ENCODE measurements at regions not wholly inside any gene's neighbourhood (a gene's known extent, or its start where the extent isn't known, plus 50 kb on each side); places are given as distances from the start of the nearest gene placed in this dataset.

DNA sequence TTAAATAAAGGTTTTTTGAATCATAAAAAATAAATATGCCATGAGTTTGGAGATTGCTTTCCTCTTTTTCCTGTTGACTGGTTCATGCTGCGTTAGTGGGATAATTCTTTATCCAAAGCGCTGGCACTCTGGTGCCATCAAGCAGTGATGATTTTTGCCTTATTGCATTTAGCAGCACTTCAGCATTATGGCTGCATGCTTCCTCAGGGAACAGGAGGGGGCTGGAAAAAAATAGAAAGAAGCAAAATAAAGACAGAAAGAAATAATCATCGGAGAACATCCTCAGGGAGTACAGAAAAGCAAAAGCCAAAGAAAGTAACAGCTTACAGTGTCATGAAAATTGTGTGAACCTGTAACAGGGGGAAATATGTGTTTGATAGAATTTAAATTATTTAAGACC is 1408.2 kb upstream of the PIK3C3 start:
- DNase-seq (ENCODE audit: low read depth in 2 of 2) = no peak
- TF ChIP-seq, protein P1, sequence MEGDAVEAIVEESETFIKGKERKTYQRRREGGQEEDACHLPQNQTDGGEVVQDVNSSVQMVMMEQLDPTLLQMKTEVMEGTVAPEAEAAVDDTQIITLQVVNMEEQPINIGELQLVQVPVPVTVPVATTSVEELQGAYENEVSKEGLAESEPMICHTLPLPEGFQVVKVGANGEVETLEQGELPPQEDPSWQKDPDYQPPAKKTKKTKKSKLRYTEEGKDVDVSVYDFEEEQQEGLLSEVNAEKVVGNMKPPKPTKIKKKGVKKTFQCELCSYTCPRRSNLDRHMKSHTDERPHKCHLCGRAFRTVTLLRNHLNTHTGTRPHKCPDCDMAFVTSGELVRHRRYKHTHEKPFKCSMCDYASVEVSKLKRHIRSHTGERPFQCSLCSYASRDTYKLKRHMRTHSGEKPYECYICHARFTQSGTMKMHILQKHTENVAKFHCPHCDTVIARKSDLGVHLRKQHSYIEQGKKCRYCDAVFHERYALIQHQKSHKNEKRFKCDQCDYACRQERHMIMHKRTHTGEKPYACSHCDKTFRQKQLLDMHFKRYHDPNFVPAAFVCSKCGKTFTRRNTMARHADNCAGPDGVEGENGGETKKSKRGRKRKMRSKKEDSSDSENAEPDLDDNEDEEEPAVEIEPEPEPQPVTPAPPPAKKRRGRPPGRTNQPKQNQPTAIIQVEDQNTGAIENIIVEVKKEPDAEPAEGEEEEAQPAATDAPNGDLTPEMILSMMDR (IDR thresholded peaks at IDR 0.05; ENCODE audit: low read depth, low read length) = no peak
- H3K4me3 ChIP-seq (replicated peaks in 1 of 2; ENCODE audit: low read depth in 2 of 2, low read length in 2 of 2) = no peak overlapping the region

DNA sequence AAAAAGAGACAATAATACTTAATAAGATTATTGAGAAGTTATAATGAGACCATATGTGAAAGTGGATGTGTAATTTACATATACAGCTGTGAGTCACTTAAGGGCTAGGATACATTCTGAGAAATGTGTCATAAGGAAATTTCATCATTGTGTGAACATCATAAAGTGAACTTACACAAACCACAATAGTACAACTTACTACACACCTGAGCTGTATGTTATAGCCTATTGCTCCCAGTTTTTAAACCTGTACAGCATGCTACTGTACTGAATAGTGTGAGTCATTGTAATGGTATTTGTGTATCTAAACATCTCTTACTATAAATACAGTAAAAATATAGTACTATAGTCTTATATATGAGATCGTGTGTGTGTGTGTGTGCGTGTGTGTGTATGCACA is 1420.3 kb upstream of the PIK3C3 start:
- TF ChIP-seq, protein P1 (IDR thresholded peaks at IDR 0.05; ENCODE audit: low read depth, low read length) = no peak
- peak; percentile 1 to 42 for DNase-seq (ENCODE audit: low read depth in 2 of 2)
- no peak overlapping the region for H3K4me3 ChIP-seq (replicated peaks in 1 of 2; ENCODE audit: low read depth in 2 of 2, low read length in 2 of 2)

DNA sequence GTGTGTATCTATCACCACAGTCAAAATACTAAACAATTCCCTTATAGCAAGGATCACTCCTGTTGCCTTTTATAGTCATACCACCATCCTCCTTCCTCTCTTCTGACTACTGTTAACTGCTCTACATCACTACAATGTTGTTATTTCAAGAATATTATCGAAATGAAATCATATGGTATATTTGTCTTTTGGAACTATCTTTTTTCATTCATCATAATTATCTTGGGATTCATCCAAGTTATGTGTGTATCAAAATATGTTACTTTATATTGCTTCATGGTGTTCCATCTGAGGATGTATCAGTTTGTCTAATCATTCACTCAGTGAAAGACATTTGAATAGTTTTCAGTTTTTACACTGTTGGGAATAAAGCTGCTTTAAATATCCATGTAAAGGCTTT is 1423.0 kb upstream of the PIK3C3 start:
- TF ChIP-seq, protein P1 (IDR thresholded peaks at IDR 0.05; ENCODE audit: low read depth, low read length) = no peak
- peak in 1 of 2 donors; percentile 39 for DNase-seq (ENCODE audit: low read depth in 2 of 2)
- no peak overlapping the region for H3K4me3 ChIP-seq (replicated peaks in 1 of 2; ENCODE audit: low read depth in 2 of 2, low read length in 2 of 2)

DNA sequence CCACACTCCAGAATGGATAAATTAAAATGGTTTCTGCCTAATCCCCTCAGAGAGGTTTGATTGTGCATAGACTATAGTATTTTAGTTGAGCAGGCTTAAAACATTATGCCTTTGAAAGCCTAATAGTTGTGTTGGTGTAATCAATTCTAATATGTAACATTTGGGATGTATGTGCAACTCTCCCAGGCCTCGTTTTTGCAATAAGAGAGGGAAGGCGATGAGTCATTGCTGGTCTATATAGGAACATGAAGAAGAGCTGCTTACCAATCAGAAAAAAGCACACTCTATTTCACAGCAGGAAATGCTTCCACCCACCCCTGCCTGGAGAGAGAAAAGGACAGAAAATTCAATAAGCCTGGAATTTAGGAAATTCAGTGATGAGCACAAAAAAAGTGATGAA is 1424.0 kb upstream of the PIK3C3 start:
- peak; percentile 5 to 42 for DNase-seq (ENCODE audit: low read depth in 2 of 2)

DNA sequence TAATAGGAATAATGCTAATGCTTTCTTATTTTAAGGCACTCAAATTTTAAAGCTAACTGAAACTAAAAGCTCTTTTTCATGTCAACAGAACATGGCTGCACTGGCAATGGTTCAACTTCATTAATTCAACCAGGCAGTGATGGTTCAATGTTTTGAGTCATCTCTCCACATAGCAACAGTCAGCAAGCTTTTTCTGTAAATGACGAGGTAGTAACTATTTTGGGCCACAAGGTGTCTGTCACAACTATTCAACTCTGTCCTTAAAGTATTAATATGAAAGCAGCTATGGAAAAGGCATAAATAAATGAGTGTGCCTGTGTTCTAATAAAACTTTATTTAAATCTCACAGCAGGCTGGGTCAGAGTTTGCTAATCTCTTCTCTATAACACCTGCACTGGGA is 1425.6 kb upstream of the PIK3C3 start:
- TF ChIP-seq, protein P1 (IDR thresholded peaks at IDR 0.05; ENCODE audit: low read depth, low read length) = peak; percentile 20
- DNase-seq (ENCODE audit: low read depth in 2 of 2) = peak; percentile 24 to 46
- no peak overlapping the region for H3K4me3 ChIP-seq (replicated peaks in 1 of 2; ENCODE audit: low read depth in 2 of 2, low read length in 2 of 2)

More for the DNA sequence above, 1424.0 kb upstream of the PIK3C3 start:
- no peak overlapping the region for H3K4me3 ChIP-seq (replicated peaks in 1 of 2; ENCODE audit: low read depth in 2 of 2, low read length in 2 of 2)
- TF ChIP-seq, protein P1 (IDR thresholded peaks at IDR 0.05; ENCODE audit: low read depth, low read length) = no peak

DNA sequence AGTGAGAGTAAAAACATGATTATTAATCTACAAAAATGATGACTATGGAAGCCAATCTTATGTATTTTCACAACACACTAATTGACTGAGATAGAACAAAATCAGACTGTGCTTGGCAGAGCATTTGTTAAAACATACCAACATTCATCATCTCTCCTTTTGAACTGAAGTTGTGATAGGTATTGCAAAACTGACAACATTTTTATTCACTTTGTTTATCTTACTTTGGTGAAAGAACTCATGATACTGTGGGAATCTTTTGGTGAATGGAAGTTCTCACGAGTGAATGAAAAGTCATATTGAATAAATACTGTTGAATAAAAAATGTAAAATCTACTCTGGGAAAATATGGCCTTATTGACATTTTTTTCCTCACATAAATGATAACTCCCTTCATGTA is 1430.2 kb upstream of the PIK3C3 start:
- no peak overlapping the region for H3K4me3 ChIP-seq (replicated peaks in 1 of 2; ENCODE audit: low read depth in 2 of 2, low read length in 2 of 2)
- DNase-seq (ENCODE audit: low read depth in 2 of 2) = peak in 1 of 2 donors; percentile 12
- TF ChIP-seq, protein P1 (IDR thresholded peaks at IDR 0.05; ENCODE audit: low read depth, low read length) = no peak

DNA sequence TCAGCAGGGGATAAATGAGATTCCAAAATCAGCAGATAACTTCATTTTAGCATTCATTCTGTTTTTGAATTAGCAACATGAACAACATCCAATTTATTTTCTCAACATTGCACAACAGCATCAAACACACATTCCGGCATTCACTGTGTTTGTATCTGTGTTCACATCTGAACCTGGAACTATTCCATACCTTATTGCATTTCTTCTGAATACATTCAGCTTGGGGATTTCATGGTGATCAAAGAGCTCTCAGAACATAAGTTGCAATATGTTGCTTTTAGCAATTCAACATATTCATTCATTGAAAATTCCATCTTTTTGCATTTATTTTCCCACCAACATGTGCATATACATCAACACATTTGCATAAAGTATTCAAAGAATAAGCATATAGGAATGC is 1431.7 kb upstream of the PIK3C3 start:
- no peak overlapping the region for H3K4me3 ChIP-seq (replicated peaks in 1 of 2; ENCODE audit: low read depth in 2 of 2, low read length in 2 of 2)
- TF ChIP-seq, protein P1 (IDR thresholded peaks at IDR 0.05; ENCODE audit: low read depth, low read length) = no peak
- DNase-seq (ENCODE audit: low read depth in 2 of 2) = no peak
